MCF 10A (cell line): ENCODE measurements at regions not wholly inside any gene's neighbourhood (a gene's known extent, or its start where the extent isn't known, plus 50 kb on each side); places are given as distances from the start of the nearest gene placed in this dataset.
A peak's percentile ranks its signal among the peaks of the same experiment; 100 is the strongest.

Source experiments
- BruUV-seq: library from RNA; stranded (reverse); fragments of 400-500 nt; replicated peaks from 2 replicates; lab custom pipeline; 2021; lab: Mats Ljungman, UMichigan
- CTCF ChIA-PET: fragments of 300-600 bp; sonication (Branson Sonifier 250); formaldehyde crosslinking; extraction: SDS; loops from one replicate; lab custom pipeline; 2021; ENCODE audit warnings: antibody characterized with exemption, inconsistent platforms; lab: Yijun Ruan, JAX
- POLR2A ChIA-PET: fragments of 300-600, 350-650 bp; sonication (Branson Sonifier 250); formaldehyde crosslinking; extraction: SDS; loops from one replicate; lab custom pipeline; 2020; ENCODE audit warnings: antibody characterized with exemption, inconsistent platforms; lab: Yijun Ruan, JAX
- DNase-seq: peaks from one replicate; pipeline ENCODE4 v3.0.0-alpha.2; 2018; ENCODE audit not compliant: unreplicated experiment
- H3K27ac Mint-ChIP-seq: one replicate; pipeline ENCODE4 v1.8.0; 2022; ENCODE audit warnings: mild to moderate bottlenecking, low read depth, mixed read lengths; ENCODE audit not compliant: unreplicated experiment
- H3K27me3 Mint-ChIP-seq: one replicate; pipeline ENCODE4 v1.8.0; 2022; ENCODE audit warnings: mixed read lengths; ENCODE audit not compliant: insufficient read depth, unreplicated experiment
- H3K36me3 Mint-ChIP-seq: one replicate; pipeline ENCODE4 v1.8.0; 2022; ENCODE audit warnings: mild to moderate bottlenecking, moderate library complexity, mixed read lengths; ENCODE audit not compliant: insufficient read depth, unreplicated experiment
- H3K4me1 Mint-ChIP-seq: one replicate; pipeline ENCODE4 v1.8.0; 2022; ENCODE audit warnings: mixed read lengths; ENCODE audit not compliant: insufficient read depth, unreplicated experiment
- H3K4me3 Mint-ChIP-seq: one replicate; pipeline ENCODE4 v1.8.0; 2022; ENCODE audit warnings: mild to moderate bottlenecking, moderate library complexity, mixed read lengths; ENCODE audit not compliant: unreplicated experiment
- H3K9me3 Mint-ChIP-seq: one replicate; pipeline ENCODE4 v1.8.0; 2022; ENCODE audit warnings: mixed read lengths; ENCODE audit not compliant: unreplicated experiment
- CTCF ChIP-seq: fragments of 200-600 bp; IDR thresholded peaks from one replicate; pipeline ENCODE4 v1.8.0; 2022; ENCODE audit warnings: antibody characterized with exemption, mild to moderate bottlenecking; ENCODE audit not compliant: unreplicated experiment
- intact Hi-C: fragments of 100-400 bp; cut with micrococcal nuclease; formaldehyde crosslinking; loops from 2 replicates; pipeline ENCODE4 v1.14.1; 2022

GRCh38 chr3:59313365-59313764 is 263.5 kb upstream of the CFAP20DC start:
- no peak overlapping the region for H3K4me3 Mint-ChIP-seq
- H3K4me1 Mint-ChIP-seq = peaks cover 5% of the 10 kb centered on the region
- H3K9me3 Mint-ChIP-seq = no peaks in the 10 kb centered on the region
- intact Hi-C loops = loop anchor here (1.0 to 10.0 kb wide), 4 partner anchors 261 to 544 kb away; no protein-coding TSS in a partner anchor
- H3K27ac Mint-ChIP-seq = peak overlapping the region; percentile 29
- H3K27me3 Mint-ChIP-seq = no peaks in the 10 kb centered on the region
- POLR2A ChIA-PET = interaction anchor here (1.3 kb wide), 1 partner anchor 496 kb away, joined by 5 read pairs; no protein-coding TSS in a partner anchor
- CTCF ChIA-PET = interaction anchor here (0.6 to 2.9 kb wide), 24 partner anchors 11 to 549 kb away, joined by 3 to 30 read pairs (median 4); no protein-coding TSS in a partner anchor
- peak; percentile 86 for TF ChIP-seq CTCF
- peak; percentile 70 for DNase-seq
- BruUV-seq = no TSS peak
- H3K36me3 Mint-ChIP-seq = no peaks in the 10 kb centered on the region

- Mint-ChIP-seq H3K36me3 (no peaks in the 10 kb centered on the region), H3K4me1 (peaks cover 5% of the 10 kb centered on the region), H3K4me3 (no peak overlapping the region), H3K27me3 (no peaks in the 10 kb centered on the region), H3K9me3 (no peaks in the 10 kb centered on the region), H3K27ac (peak overlapping the region; percentile 77)
- BruUV-seq = no TSS peak
- intact Hi-C loops = loop anchor here (10.0 kb wide), 1 partner anchor 316 kb away; no protein-coding TSS in a partner anchor
- DNase-seq = no peak
- ChIA-PET POLR2A (interaction anchor here (0.7 kb wide), 1 partner anchor 132 kb away, joined by 3 read pairs; no protein-coding TSS in a partner anchor), CTCF (interaction anchor here (0.6 to 0.9 kb wide), 2 partner anchors 546 to 625 kb away, joined by 3 read pairs; no protein-coding TSS in a partner anchor)
- no peak for TF ChIP-seq CTCF
Observed at GRCh38 chr3:59311231-59311630, 261.4 kb upstream of the CFAP20DC start.

- CTCF ChIA-PET = interaction anchor here (0.6 to 0.9 kb wide), 3 partner anchors 417 to 625 kb away, joined by 3 to 4 read pairs (median 3); no protein-coding TSS in a partner anchor
- H3K27me3 Mint-ChIP-seq = no peaks in the 10 kb centered on the region
- TF ChIP-seq CTCF = no peak
- no peaks in the 10 kb centered on the region for H3K9me3 Mint-ChIP-seq
- POLR2A ChIA-PET = interaction anchor here (0.7 kb wide), 1 partner anchor 133 kb away, joined by 3 read pairs; no protein-coding TSS in a partner anchor
- peak overlapping the region; percentile 77 for H3K27ac Mint-ChIP-seq
- BruUV-seq = no TSS peak
- intact Hi-C loops = loop anchor here (10.0 kb wide), 1 partner anchor 316 kb away; no protein-coding TSS in a partner anchor
- H3K36me3 Mint-ChIP-seq = no peaks in the 10 kb centered on the region
- no peak overlapping the region for H3K4me3 Mint-ChIP-seq
- no peak for DNase-seq
- peaks cover 5% of the 10 kb centered on the region for H3K4me1 Mint-ChIP-seq
Observed at GRCh38 chr3:59310736-59311135, 260.9 kb upstream of the CFAP20DC start.

- H3K4me1 Mint-ChIP-seq = peaks cover 5% of the 10 kb centered on the region
- DNase-seq = no peak
- no peaks in the 10 kb centered on the region for H3K27me3 Mint-ChIP-seq
- intact Hi-C loops = no loop called here
- no peak for TF ChIP-seq CTCF
- no peaks in the 10 kb centered on the region for H3K9me3 Mint-ChIP-seq
- H3K27ac Mint-ChIP-seq = no peak overlapping the region
- H3K4me3 Mint-ChIP-seq = no peak overlapping the region
- no peaks in the 10 kb centered on the region for H3K36me3 Mint-ChIP-seq
- no TSS peak for BruUV-seq
- POLR2A ChIA-PET = no interaction called here
- CTCF ChIA-PET = interaction anchor here (0.6 to 1.5 kb wide), 4 partner anchors 18 to 358 kb away, joined by 3 to 5 read pairs (median 3); no protein-coding TSS in a partner anchor
Observed at GRCh38 chr3:59308684-59309083, 258.9 kb upstream of the CFAP20DC start.
